Forelimb muscle (tissue), 1 donor: ENCODE measurements at regions not wholly inside any gene's neighbourhood (a gene's known extent, or its start where the extent isn't known, plus 50 kb on each side); places are given as distances from the start of the nearest gene placed in this dataset.

ENCODE experiments used
- DNase-seq: peaks from one replicate; pipeline ENCODE4 v3.0.0-alpha.2; 2013; ENCODE audit warnings: low read depth

GRCh38 chr10:2729197-2729596 lies 338.2 kb upstream of the PFKP start:
- DNase-seq = no peak

GRCh38 chr10:2728087-2728486 lies 339.3 kb upstream of the PFKP start:
- DNase-seq = no peak

GRCh38 chr10:2716596-2716995 lies 350.8 kb upstream of the PFKP start:
- DNase-seq = no peak

- no peak for DNase-seq
Measured at GRCh38 chr10:2714597-2714996, 352.8 kb upstream of the PFKP start.

GRCh38 chr10:2703953-2704352 lies 363.4 kb upstream of the PFKP start:
- no peak for DNase-seq

- no peak for DNase-seq
Measured at GRCh38 chr10:2701802-2702201, 365.5 kb upstream of the PFKP start.

- DNase-seq = no peak
Measured at GRCh38 chr10:2700626-2701305, 366.6 kb upstream of the PFKP start.

- no peak for DNase-seq
Measured at GRCh38 chr10:2688958-2689357, 378.4 kb upstream of the PFKP start.

- no peak for DNase-seq
Measured at GRCh38 chr10:2686691-2687090, 380.7 kb upstream of the PFKP start.

- no peak for DNase-seq
Measured at GRCh38 chr10:2682491-2682890, 384.9 kb upstream of the PFKP start.

- no peak for DNase-seq
Measured at GRCh38 chr10:2681891-2682290, 385.5 kb upstream of the PFKP start.

GRCh38 chr10:2680821-2681220 lies 386.5 kb upstream of the PFKP start:
- no peak for DNase-seq

- no peak for DNase-seq
Measured at GRCh38 chr10:2679646-2680045, 387.7 kb upstream of the PFKP start.

- no peak for DNase-seq
Measured at GRCh38 chr10:2676455-2676854, 390.9 kb upstream of the PFKP start.

GRCh38 chr10:2674451-2674850 lies 392.9 kb upstream of the PFKP start:
- no peak for DNase-seq

- DNase-seq = no peak
Measured at GRCh38 chr10:2670864-2671263, 396.5 kb upstream of the PFKP start.

- DNase-seq = no peak
Measured at GRCh38 chr10:2665772-2666171, 401.6 kb upstream of the PFKP start.

- no peak for DNase-seq
Measured at GRCh38 chr10:2660276-2660675, 407.1 kb upstream of the PFKP start.

GRCh38 chr10:2659660-2660209 lies 407.6 kb upstream of the PFKP start:
- no peak for DNase-seq

GRCh38 chr10:2658780-2659179 lies 408.6 kb upstream of the PFKP start:
- DNase-seq = no peak

GRCh38 chr10:2650328-2650727 lies 417.0 kb upstream of the PFKP start:
- DNase-seq = no peak

GRCh38 chr10:2641028-2641427 lies 426.3 kb upstream of the PFKP start:
- no peak for DNase-seq

GRCh38 chr10:2633630-2634029 lies 433.7 kb upstream of the PFKP start:
- DNase-seq = no peak
